Suprapubic skin (tissue), 3 donors: ENCODE measurements at regions not wholly inside any gene's neighbourhood (a gene's known extent, or its start where the extent isn't known, plus 50 kb on each side); places are given as distances from the start of the nearest gene placed in this dataset.

Source experiments
- CTCF ChIP-seq, 2 donors: fragments of 200-600 bp in 1 of 2; fragments of 450-650 bp in 1 of 2; sonication (generic) in 1 of 2; IDR thresholded peaks; one replicate each; pipeline ENCODE4 v1.5.1; 2016 to 2019; ENCODE audit warnings: antibody characterized with exemption in 2 of 2, mild to moderate bottlenecking in 1 of 2, moderate library complexity in 1 of 2
- POLR2A ChIP-seq, 2 donors: fragments of 450-650 bp; IDR thresholded peaks; one replicate each; pipeline ENCODE4 v1.6.1; 2017; ENCODE audit warnings: antibody characterized with exemption in 2 of 2, mild to moderate bottlenecking in 2 of 2, moderate library complexity in 2 of 2

GRCh38 chr12:115835445-115835844 lies 442.0 kb downstream of the MED13L start:
- TF ChIP-seq CTCF (IDR thresholded peaks at IDR 0.05), result no peak
- no peak for TF ChIP-seq POLR2A (IDR thresholded peaks at IDR 0.05)
